Vagina (tissue), 2 donors: ENCODE measurements at regions not wholly inside any gene's neighbourhood (a gene's known extent, or its start where the extent isn't known, plus 50 kb on each side); places are given as distances from the start of the nearest gene placed in this dataset.
"Not testable (repeated sequence)": the region's sequence is repeated elsewhere in the genome, so short reads cannot be mapped to it uniquely, and the experiment has no call there.

Experiments used
- DNase-seq, 2 donors: peaks; one replicate each; pipeline ENCODE4 v3.0.0-alpha.2; 2017; ENCODE audit errors: extremely low spot score in 2 of 2
- H3K27ac ChIP-seq: fragments of 200-600 bp; sonication (generic); one replicate; pipeline ENCODE4 v1.5.1; 2019
- H3K27me3 ChIP-seq: fragments of 200-600 bp; sonication (generic); one replicate; pipeline ENCODE4 v1.5.1; 2019
- H3K36me3 ChIP-seq, 2 donors: fragments of 200-600 bp; sonication (generic); one replicate each; pipeline ENCODE4 v1.5.1; 2017 to 2019
- H3K4me1 ChIP-seq: fragments of 200-600 bp; sonication (generic); one replicate; pipeline ENCODE4 v1.5.1; 2019
- H3K4me3 ChIP-seq, 2 donors: fragments of 200-600 bp; sonication (generic); 1 replicate in 1 of 2; 2 replicates in 1 of 2; pipeline ENCODE4 v1.5.1; 2016 to 2019
- H3K9me3 ChIP-seq: fragments of 200-600 bp; sonication (generic); one replicate; pipeline ENCODE4 v1.5.1; 2019
- CTCF ChIP-seq, 3 experiments: fragments of 450-650 bp in 2 of 3; fragments of 200-600 bp in 1 of 3; sonication (generic) in 1 of 3; IDR thresholded peaks; one replicate each; pipeline ENCODE4 v1.5.1; 2017 to 2019; ENCODE audit warnings: antibody characterized with exemption in 3 of 3, mild to moderate bottlenecking in 2 of 3, moderate library complexity in 2 of 3
- POLR2A ChIP-seq, 2 donors: fragments of 450-650 bp; IDR thresholded peaks; one replicate each; pipeline ENCODE4 v1.6.1; 2017; ENCODE audit warnings: antibody characterized with exemption in 2 of 2, mild to moderate bottlenecking in 2 of 2, moderate library complexity in 2 of 2
- POLR2AphosphoS5 ChIP-seq, 2 donors: sonication (generic); formaldehyde crosslinking; IDR thresholded peaks; one replicate each; pipeline ENCODE4 v1.9.0; 2017; ENCODE audit warnings: antibody characterized with exemption in 2 of 2, mild to moderate bottlenecking in 2 of 2, low read depth in 1 of 2; ENCODE audit not compliant: insufficient read depth in 1 of 2
- intact Hi-C: fragments of 100-400 bp; cut with DNase I; formaldehyde crosslinking; loops from one replicate; pipeline ENCODE4 v1.15.1; 2023

DNA sequence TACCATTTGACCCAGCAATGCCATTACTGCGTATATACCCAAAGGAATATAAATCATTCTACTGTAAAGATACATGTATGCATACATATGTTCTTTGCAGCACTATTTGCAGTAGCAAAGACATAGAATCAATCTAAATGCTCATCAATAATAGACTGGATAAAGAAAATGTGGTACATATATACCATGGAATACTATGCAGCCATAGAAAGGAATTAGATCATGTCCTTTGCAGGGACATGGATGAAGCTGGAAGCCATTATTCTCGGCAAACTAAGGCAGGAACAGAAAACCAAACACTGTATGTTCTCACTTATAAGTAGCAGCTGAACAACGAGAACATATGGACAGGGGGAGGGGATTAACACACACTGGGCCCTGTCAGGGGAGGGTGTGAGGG is 54.8 kb upstream of the ZNF30 start:
- H3K36me3 ChIP-seq, H3K4me1 ChIP-seq, H3K9me3 ChIP-seq, H3K4me3 ChIP-seq, intact Hi-C loops, DNase-seq, H3K27ac ChIP-seq, H3K27me3 ChIP-seq: not testable (repeated sequence)

DNA sequence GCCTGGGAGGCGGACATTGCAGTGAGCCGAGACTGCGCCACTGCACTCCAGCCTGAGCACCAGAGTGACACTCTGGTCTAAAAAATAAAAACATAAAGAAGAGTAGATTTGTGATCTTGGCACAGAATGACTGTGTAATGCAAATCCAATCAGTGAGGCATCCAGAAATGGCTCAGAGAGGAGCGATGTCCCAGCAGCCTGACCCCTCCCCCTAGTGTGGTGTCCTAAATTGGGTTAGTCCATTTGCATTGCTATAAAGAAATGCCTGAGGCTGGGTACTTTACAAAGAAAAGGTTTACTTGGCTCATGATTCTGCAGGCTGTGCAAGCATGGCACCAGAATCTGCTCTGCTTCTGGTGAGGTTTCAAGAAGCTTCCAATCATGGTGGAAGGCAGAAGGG is 59.1 kb upstream of the ZNF30 start:
- intact Hi-C loops = no loop called here
- TF ChIP-seq CTCF (IDR thresholded peaks at IDR 0.05) (no peak), POLR2AphosphoS5 (IDR thresholded peaks at IDR 0.05; ENCODE audit: insufficient read depth in 1 of 2, low read depth in 1 of 2) (no peak), POLR2A (IDR thresholded peaks at IDR 0.05) (no peak)
- no peak for DNase-seq
- H3K4me1 ChIP-seq = no peaks in the 10 kb centered on the region
- no peak overlapping the region for H3K4me3 ChIP-seq
- no peaks in the 10 kb centered on the region for H3K36me3 ChIP-seq
- H3K27me3 ChIP-seq = no peaks in the 10 kb centered on the region
- H3K9me3 ChIP-seq = no peaks in the 10 kb centered on the region
- no peak overlapping the region for H3K27ac ChIP-seq

DNA sequence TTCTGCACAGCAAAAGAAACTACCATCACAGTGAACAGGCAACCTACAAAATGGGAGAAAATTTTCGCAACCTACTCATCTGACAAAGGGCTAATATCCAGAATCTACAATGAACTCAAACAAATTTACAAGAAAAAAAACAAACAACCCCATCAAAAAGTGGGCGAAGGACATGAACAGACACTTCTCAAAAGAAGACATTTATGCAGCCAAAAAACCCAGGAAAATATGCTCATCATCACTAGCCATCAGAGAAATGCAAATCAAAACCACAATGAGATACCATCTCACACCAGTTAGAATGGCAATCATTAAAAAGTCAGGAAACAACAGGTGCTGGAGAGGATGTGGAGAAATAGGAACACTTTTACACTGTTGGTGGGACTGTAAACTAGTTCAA is 61.5 kb upstream of the ZNF30 start:
- H3K36me3 ChIP-seq, H3K4me3 ChIP-seq, intact Hi-C loops, H3K9me3 ChIP-seq, H3K27me3 ChIP-seq, H3K4me1 ChIP-seq, H3K27ac ChIP-seq, DNase-seq: not testable (repeated sequence)

DNA sequence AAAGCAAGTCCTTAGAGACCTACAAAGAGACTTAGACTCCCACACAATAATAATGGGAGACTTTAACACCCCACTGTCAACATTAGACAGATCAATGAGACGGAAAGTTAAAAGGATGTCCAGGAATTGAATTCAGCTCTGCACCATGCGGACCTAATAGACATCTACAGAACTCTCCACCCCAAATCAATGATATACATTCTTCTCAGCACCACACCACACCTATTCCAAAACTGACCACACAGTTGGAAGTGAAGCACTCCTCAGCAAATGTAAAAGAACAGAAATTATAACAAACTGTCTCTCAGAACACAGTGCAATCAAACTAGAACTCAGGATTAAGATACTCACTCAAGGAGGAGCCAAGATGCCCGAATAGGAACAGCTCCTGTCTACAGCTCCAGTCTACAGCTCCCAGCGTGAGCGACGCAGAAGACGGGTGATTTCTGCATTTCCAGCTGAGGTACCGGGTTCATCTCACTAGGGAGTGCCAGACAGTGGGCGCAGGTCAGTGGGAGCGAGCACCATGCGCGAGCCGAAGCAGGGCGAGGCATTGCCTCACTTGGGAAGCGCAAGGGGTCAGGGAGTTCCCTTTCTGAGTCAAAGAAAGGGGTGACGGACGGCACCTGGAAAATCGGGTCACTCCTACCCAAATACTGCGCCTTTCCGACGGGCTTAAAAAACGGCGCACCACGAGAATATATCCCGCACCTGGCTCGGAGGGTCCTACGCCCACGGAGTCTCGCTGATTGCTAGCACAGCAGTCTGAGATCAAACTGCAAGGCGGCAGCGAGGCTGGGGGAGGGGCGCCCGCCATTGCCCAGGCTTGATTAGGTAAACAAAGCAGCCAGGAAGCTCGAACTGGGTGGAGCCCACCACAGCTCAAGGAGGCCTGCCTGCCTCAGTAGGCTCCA is 66.6 kb upstream of the ZNF30 start:
- intact Hi-C loops, H3K27me3 ChIP-seq, H3K36me3 ChIP-seq, H3K9me3 ChIP-seq, H3K4me1 ChIP-seq, DNase-seq: not testable (repeated sequence)
- Histone ChIP-seq H3K4me3 (peak overlapping the region; percentile 19 to 42), H3K27ac (peak overlapping the region; percentile 44)

GRCh38 chr19:34859325-34859724 is 67.4 kb upstream of the ZNF30 start:
- H3K9me3 ChIP-seq, DNase-seq, H3K27ac ChIP-seq, H3K4me3 ChIP-seq, H3K36me3 ChIP-seq, H3K27me3 ChIP-seq, H3K4me1 ChIP-seq, intact Hi-C loops: not testable (repeated sequence)

DNA sequence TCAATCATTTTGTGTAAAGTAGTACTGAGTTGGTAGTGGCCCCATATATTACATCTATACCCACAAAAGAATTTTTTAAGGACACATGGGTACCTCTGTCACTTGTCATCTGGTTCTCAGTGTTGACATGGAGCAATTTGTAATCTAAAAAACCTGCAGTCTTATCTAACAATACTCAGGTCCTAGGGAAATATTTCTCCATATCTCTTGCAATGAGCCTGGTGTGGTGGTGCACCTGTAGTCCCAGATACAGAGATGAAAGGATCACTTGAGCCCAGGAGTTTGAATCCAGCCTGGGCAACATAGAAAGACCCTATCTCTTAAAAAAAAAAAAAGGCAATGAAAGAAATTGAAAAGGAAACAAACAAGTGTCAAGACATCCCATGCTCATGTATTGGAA is 70.7 kb upstream of the ZNF30 start:
- Histone ChIP-seq H3K4me3 (no peak overlapping the region), H3K36me3 (no peaks in the 10 kb centered on the region), H3K27me3 (no peaks in the 10 kb centered on the region), H3K9me3 (no peaks in the 10 kb centered on the region), H3K27ac (no peak overlapping the region), H3K4me1 (no peaks in the 10 kb centered on the region)
- TF ChIP-seq CTCF (IDR thresholded peaks at IDR 0.05) = no peak
- no peak for TF ChIP-seq POLR2A (IDR thresholded peaks at IDR 0.05)
- no peak for TF ChIP-seq POLR2AphosphoS5 (IDR thresholded peaks at IDR 0.05; ENCODE audit: insufficient read depth in 1 of 2, low read depth in 1 of 2)
- no peak for DNase-seq
- intact Hi-C loops = no loop called here

GRCh38 chr19:34853369-34853768 is 73.3 kb upstream of the ZNF30 start:
- Histone ChIP-seq H3K36me3 (no peaks in the 10 kb centered on the region), H3K4me1 (no peaks in the 10 kb centered on the region), H3K9me3 (no peaks in the 10 kb centered on the region), H3K27me3 (no peaks in the 10 kb centered on the region), H3K4me3 (no peak overlapping the region), H3K27ac (no peak overlapping the region)
- DNase-seq = no peak
- intact Hi-C loops = no loop called here
- TF ChIP-seq CTCF (IDR thresholded peaks at IDR 0.05) (no peak), POLR2A (IDR thresholded peaks at IDR 0.05) (no peak), POLR2AphosphoS5 (IDR thresholded peaks at IDR 0.05; ENCODE audit: insufficient read depth in 1 of 2, low read depth in 1 of 2) (no peak)
